ENCODE measurements at regions not wholly inside any gene's neighbourhood (a gene's known extent, or its start where the extent isn't known, plus 50 kb on each side); places are given as distances from the start of the nearest gene placed in this dataset.
A peak's percentile ranks its signal among the peaks of the same experiment; 100 is the strongest.

- DNase-seq = peak; percentile 62
These were observed 372.7 kb upstream of the HSF2 start for GRCh38 chr6:122026582-122027369.

- no peak for DNase-seq
These were observed 370.4 kb upstream of the HSF2 start for GRCh38 chr6:122028933-122029522.

GRCh38 chr6:122033564-122034181, 365.8 kb upstream of the HSF2 start:
- peak; percentile 78 for DNase-seq

- peak; percentile 29 for DNase-seq
These were observed 364.3 kb upstream of the HSF2 start for GRCh38 chr6:122035173-122035572.

GRCh38 chr6:122040261-122040660, 359.2 kb upstream of the HSF2 start:
- no peak for DNase-seq

- DNase-seq = no peak
These were observed 357.1 kb upstream of the HSF2 start for GRCh38 chr6:122042380-122042779.

GRCh38 chr6:122042960-122043735, 356.3 kb upstream of the HSF2 start:
- DNase-seq = peak; percentile 47

- DNase-seq = no peak
These were observed 350.9 kb upstream of the HSF2 start for GRCh38 chr6:122048570-122048969.

- DNase-seq = no peak
These were observed 350.1 kb upstream of the HSF2 start for GRCh38 chr6:122049341-122049740.

GRCh38 chr6:122050242-122050755, 349.2 kb upstream of the HSF2 start:
- DNase-seq = no peak

- DNase-seq = no peak
These were observed 347.0 kb upstream of the HSF2 start for GRCh38 chr6:122052346-122052900.

- DNase-seq = peak; percentile 32
These were observed 339.5 kb upstream of the HSF2 start for GRCh38 chr6:122059918-122060317.

- DNase-seq = peak; percentile 36
These were observed 337.6 kb upstream of the HSF2 start for GRCh38 chr6:122061855-122062254.

GRCh38 chr6:122063076-122063475, 336.4 kb upstream of the HSF2 start:
- peak; percentile 48 for DNase-seq

- no peak for DNase-seq
These were observed 335.7 kb upstream of the HSF2 start for GRCh38 chr6:122063761-122064160.

- DNase-seq = no peak
These were observed 333.3 kb upstream of the HSF2 start for GRCh38 chr6:122066200-122066599.

GRCh38 chr6:122068291-122068769, 331.1 kb upstream of the HSF2 start:
- no peak for DNase-seq

- DNase-seq = no peak
These were observed 329.5 kb upstream of the HSF2 start for GRCh38 chr6:122069932-122070331.

- no peak for DNase-seq
These were observed 327.3 kb upstream of the HSF2 start for GRCh38 chr6:122072014-122072647.

- DNase-seq = no peak
These were observed 324.2 kb upstream of the HSF2 start for GRCh38 chr6:122075084-122075838.

GRCh38 chr6:122075917-122076316, 323.5 kb upstream of the HSF2 start:
- no peak for DNase-seq
